ENCODE measurements at regions not wholly inside any gene's neighbourhood (a gene's known extent, or its start where the extent isn't known, plus 50 kb on each side); places are given as distances from the start of the nearest gene placed in this dataset.
A peak's percentile ranks its signal among the peaks of the same experiment; 100 is the strongest.

GRCh38 chr11:10371926-10372641 lies 67.2 kb downstream of the ADM start:
- Mint-ChIP-seq H3K4me1 (ENCODE audit: low read depth) (no peaks in the 10 kb centered on the region), H3K9me3 (no peaks in the 10 kb centered on the region), H3K27ac (no peak overlapping the region), H3K4me3 (no peak overlapping the region), H3K36me3 (ENCODE audit: low read depth) (no peaks in the 10 kb centered on the region), H3K27me3 (peaks cover 5% of the 10 kb centered on the region)
- POLR2A ChIA-PET: interaction anchor here (1.6 kb wide), 1 partner anchor 16 kb away, joined by 3 read pairs; no protein-coding TSS in a partner anchor
- ATAC-seq (no peak), DNase-seq (no peak)
- intact Hi-C loops (cut with micrococcal nuclease): no loop called here
- TF ChIP-seq CTCF (IDR thresholded peaks at IDR 0.05): no peak
- CTCF ChIA-PET: no interaction called here

DNA sequence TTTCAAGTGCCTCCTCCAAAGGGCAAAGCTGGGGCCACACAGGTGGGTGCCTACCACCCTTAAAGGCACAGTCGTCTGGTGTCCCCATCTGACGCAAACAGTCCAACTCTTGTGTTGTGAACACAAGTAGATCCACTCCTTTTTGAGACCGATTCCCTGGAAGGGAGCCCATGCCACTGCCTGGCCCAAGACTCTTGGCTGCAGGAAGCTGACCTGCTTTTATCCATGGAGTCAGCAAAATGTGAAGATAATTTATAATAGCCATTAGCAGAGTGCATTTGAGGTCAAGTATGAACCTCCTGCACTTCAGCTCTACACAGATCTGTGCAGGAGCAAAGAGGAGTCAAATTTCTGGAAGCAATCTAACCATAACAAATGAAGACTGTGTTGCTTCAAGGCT lies 68.5 kb downstream of the ADM start:
- no peak for DNase-seq
- no peak for TF ChIP-seq CTCF (IDR thresholded peaks at IDR 0.05)
- Mint-ChIP-seq H3K27me3 (peaks cover 5% of the 10 kb centered on the region), H3K4me1 (ENCODE audit: low read depth) (no peaks in the 10 kb centered on the region), H3K9me3 (no peaks in the 10 kb centered on the region), H3K36me3 (ENCODE audit: low read depth) (no peaks in the 10 kb centered on the region), H3K27ac (no peak overlapping the region), H3K4me3 (no peak overlapping the region)
- intact Hi-C loops (cut with micrococcal nuclease): no loop called here
- ChIA-PET CTCF (no interaction called here), POLR2A (interaction anchor here (1.6 kb wide), 1 partner anchor 17 kb away, joined by 3 read pairs; no protein-coding TSS in a partner anchor)
- ATAC-seq: no peak

- H3K9me3 Mint-ChIP-seq: no peaks in the 10 kb centered on the region
- DNase-seq: no peak
- no peak overlapping the region for H3K4me3 Mint-ChIP-seq
- intact Hi-C loops (cut with micrococcal nuclease): no loop called here
- no peaks in the 10 kb centered on the region for H3K36me3 Mint-ChIP-seq (ENCODE audit: low read depth)
- no peak for TF ChIP-seq CTCF (IDR thresholded peaks at IDR 0.05)
- H3K27me3 Mint-ChIP-seq: peaks cover 5% of the 10 kb centered on the region
- ATAC-seq: peak; percentile 39
- ChIA-PET CTCF (interaction anchor here (1.4 kb wide), 1 partner anchor 33 kb away, joined by 4 read pairs; no protein-coding TSS in a partner anchor), POLR2A (no interaction called here)
- H3K4me1 Mint-ChIP-seq (ENCODE audit: low read depth): no peaks in the 10 kb centered on the region
- no peak overlapping the region for H3K27ac Mint-ChIP-seq
Measured at GRCh38 chr11:10373929-10374328, 69.1 kb downstream of the ADM start.

DNA sequence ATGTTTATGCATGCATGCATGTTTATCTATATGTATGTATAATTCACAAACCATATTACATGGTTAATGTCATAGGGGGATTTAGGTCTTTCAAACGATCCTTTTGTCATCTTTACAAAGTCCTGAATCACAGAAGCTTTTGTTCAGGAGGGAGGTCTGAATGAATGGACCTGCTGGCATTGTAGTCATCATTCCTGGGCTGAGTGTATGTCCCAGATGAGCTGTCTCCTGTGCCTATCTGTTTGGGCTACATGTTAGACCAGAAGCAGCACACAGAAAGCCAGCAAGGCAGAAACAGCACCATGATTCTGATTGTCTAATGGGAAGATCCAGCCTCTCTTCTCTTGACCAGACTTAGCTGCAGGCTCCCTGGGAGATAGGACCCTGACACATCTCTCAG lies 69.5 kb downstream of the ADM start:
- CTCF ChIA-PET: interaction anchor here (1.4 to 2.3 kb wide), 3 partner anchors 8 to 32 kb away, joined by 4 to 7 read pairs (median 5); no protein-coding TSS in a partner anchor
- no peak for ATAC-seq
- no peak for TF ChIP-seq CTCF (IDR thresholded peaks at IDR 0.05)

GRCh38 chr11:10375280-10375971 lies 70.6 kb downstream of the ADM start:
- H3K4me3 Mint-ChIP-seq: no peak overlapping the region
- DNase-seq (no peak), ATAC-seq (no peak)
- intact Hi-C loops (cut with micrococcal nuclease): no loop called here
- H3K9me3 Mint-ChIP-seq: no peaks in the 10 kb centered on the region
- TF ChIP-seq CTCF (IDR thresholded peaks at IDR 0.05): no peak
- H3K4me1 Mint-ChIP-seq (ENCODE audit: low read depth): no peaks in the 10 kb centered on the region
- POLR2A ChIA-PET: no interaction called here
- H3K36me3 Mint-ChIP-seq (ENCODE audit: low read depth): no peaks in the 10 kb centered on the region
- peaks cover 7% of the 10 kb centered on the region for H3K27me3 Mint-ChIP-seq
- CTCF ChIA-PET: interaction anchor here (1.4 to 2.3 kb wide), 3 partner anchors 9 to 31 kb away, joined by 4 to 7 read pairs (median 5); no protein-coding TSS in a partner anchor
- no peak overlapping the region for H3K27ac Mint-ChIP-seq

More for the DNA sequence above, 69.5 kb downstream of the ADM start:
- H3K36me3 Mint-ChIP-seq (ENCODE audit: low read depth): no peaks in the 10 kb centered on the region
- no peak overlapping the region for H3K27ac Mint-ChIP-seq
- DNase-seq: no peak
- no peaks in the 10 kb centered on the region for H3K4me1 Mint-ChIP-seq (ENCODE audit: low read depth)
- H3K27me3 Mint-ChIP-seq: peaks cover 5% of the 10 kb centered on the region
- H3K4me3 Mint-ChIP-seq: no peak overlapping the region
- POLR2A ChIA-PET: no interaction called here
- intact Hi-C loops (cut with micrococcal nuclease): no loop called here
- H3K9me3 Mint-ChIP-seq: no peaks in the 10 kb centered on the region
